KMS-11 (cell line): ENCODE measurements at regions not wholly inside any gene's neighbourhood (a gene's known extent, or its start where the extent isn't known, plus 50 kb on each side); places are given as distances from the start of the nearest gene placed in this dataset.
A peak's percentile ranks its signal among the peaks of the same experiment; 100 is the strongest.
"Not testable (repeated sequence)": the region's sequence is repeated elsewhere in the genome, so short reads cannot be mapped to it uniquely, and the experiment has no call there.

Source experiments
- H2AFZ ChIP-seq: fragments of 200-600 bp; sonication (generic); 2 replicates; pipeline ENCODE4 v1.6.1; 2016; ENCODE audit warnings: antibody characterized with exemption, mixed run types, low read depth
- H3K27ac ChIP-seq: fragments of 200-600 bp; sonication (generic); 2 replicates; pipeline ENCODE4 v1.6.1; 2016; ENCODE audit warnings: mild to moderate bottlenecking, mixed run types
- H3K27me3 ChIP-seq: fragments of 200-600 bp; sonication (generic); 2 replicates; pipeline ENCODE4 v1.6.1; 2017; ENCODE audit warnings: mild to moderate bottlenecking, low read depth, mixed run types, moderate library complexity; ENCODE audit not compliant: insufficient read depth
- H3K36me3 ChIP-seq: fragments of 200-600 bp; sonication (generic); 2 replicates; pipeline ENCODE4 v1.6.1; 2017; ENCODE audit warnings: mild to moderate bottlenecking, mixed run types; ENCODE audit not compliant: insufficient read depth
- H3K4me1 ChIP-seq: fragments of 200-600 bp; sonication (generic); 2 replicates; pipeline ENCODE4 v1.6.1; 2016; ENCODE audit warnings: mild to moderate bottlenecking, low read depth, mixed run types; ENCODE audit not compliant: poor library complexity, severe bottlenecking
- H3K4me2 ChIP-seq: fragments of 200-600 bp; sonication (generic); 2 replicates; pipeline ENCODE4 v1.7.0; 2016; ENCODE audit warnings: mild to moderate bottlenecking, mixed run types
- H3K4me3 ChIP-seq: fragments of 200-600 bp; sonication (generic); IDR thresholded peaks from 2 replicates; pipeline ENCODE4 v1.6.1; 2017; ENCODE audit warnings: low read depth, low read length, mixed read lengths; ENCODE audit not compliant: insufficient read depth
- H3K79me2 ChIP-seq: fragments of 200-600 bp; sonication (generic); 2 replicates; pipeline ENCODE4 v1.6.1; 2016; ENCODE audit warnings: low read depth, mixed run types; ENCODE audit not compliant: insufficient read depth
- H3K9ac ChIP-seq: fragments of 200-600 bp; sonication (generic); 2 replicates; pipeline ENCODE4 v1.6.1; 2016; ENCODE audit warnings: mild to moderate bottlenecking, mixed run types
- H4K20me1 ChIP-seq: fragments of 200-600 bp; sonication (generic); 2 replicates; pipeline ENCODE4 v1.6.1; 2016; ENCODE audit warnings: mild to moderate bottlenecking, mixed run types; ENCODE audit not compliant: insufficient read depth
- TF ChIP-seq, protein P1 (sequence below): fragments of 200-600 bp; sonication (generic); conservative IDR thresholded peaks from 2 replicates; pipeline ENCODE4 v1.6.1; 2017; ENCODE audit warnings: low read depth, mild to moderate bottlenecking, antibody characterized with exemption, low read length, moderate library complexity, mixed read lengths

DNA sequence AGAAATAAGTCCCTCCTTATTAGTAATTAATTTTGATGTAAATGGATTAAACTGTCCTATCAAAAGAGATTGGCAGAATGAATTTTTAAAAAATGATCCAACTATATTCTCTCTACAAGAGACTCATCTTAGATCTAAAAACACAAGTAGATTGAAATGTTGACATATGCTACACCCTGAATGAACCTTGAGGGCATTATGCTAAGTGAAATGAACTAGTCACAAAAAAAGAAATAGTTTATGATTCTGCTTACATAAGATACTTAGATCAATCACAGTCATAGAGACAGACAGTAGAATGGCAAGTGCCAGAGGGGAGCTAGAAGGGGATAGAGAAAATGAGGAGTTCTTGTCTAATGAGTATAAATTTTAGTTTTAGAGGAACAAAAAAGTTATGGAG lies 849.8 kb downstream of the CDH11 start:
- H3K27ac ChIP-seq: no peak overlapping the region

DNA sequence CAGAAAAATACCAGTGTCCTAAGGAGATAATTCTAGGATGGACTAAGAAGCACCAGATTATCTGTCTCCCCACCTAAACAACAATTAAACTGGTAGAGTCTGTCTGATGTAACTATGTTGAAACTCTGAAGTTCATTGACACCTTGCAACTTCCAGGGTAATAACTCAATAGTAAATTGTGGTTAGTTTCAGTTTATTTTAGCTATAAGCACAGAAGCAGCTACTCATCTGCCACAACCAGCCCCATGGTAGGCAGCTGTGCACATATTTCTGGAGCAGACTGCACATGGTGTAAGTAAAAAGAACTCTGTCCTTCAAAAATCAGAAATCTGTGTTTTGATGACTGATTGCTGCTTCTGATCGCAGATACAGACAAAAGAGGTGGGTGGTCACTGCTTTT lies 852.1 kb downstream of the CDH11 start:
- H3K79me2 ChIP-seq: no peaks in the 10 kb centered on the region
- H3K36me3 ChIP-seq: no peaks in the 10 kb centered on the region
- H3K27ac ChIP-seq: peak overlapping the region; percentile 43; the same call in 1 of the 2 replicates
- H3K4me1 ChIP-seq: peaks cover 16% of the 10 kb centered on the region
- H3K4me2 ChIP-seq: peak overlapping the region; percentile 66
- no peak overlapping the region; the same call in 1 of the 2 replicates for H3K9ac ChIP-seq
- H2AFZ ChIP-seq: peak overlapping the region; percentile 22; the same call in 1 of the 2 replicates
- TF ChIP-seq, protein P1, sequence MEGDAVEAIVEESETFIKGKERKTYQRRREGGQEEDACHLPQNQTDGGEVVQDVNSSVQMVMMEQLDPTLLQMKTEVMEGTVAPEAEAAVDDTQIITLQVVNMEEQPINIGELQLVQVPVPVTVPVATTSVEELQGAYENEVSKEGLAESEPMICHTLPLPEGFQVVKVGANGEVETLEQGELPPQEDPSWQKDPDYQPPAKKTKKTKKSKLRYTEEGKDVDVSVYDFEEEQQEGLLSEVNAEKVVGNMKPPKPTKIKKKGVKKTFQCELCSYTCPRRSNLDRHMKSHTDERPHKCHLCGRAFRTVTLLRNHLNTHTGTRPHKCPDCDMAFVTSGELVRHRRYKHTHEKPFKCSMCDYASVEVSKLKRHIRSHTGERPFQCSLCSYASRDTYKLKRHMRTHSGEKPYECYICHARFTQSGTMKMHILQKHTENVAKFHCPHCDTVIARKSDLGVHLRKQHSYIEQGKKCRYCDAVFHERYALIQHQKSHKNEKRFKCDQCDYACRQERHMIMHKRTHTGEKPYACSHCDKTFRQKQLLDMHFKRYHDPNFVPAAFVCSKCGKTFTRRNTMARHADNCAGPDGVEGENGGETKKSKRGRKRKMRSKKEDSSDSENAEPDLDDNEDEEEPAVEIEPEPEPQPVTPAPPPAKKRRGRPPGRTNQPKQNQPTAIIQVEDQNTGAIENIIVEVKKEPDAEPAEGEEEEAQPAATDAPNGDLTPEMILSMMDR: no peak
- H4K20me1 ChIP-seq: no peaks in the 10 kb centered on the region
- no peak overlapping the region for H3K4me3 ChIP-seq
- H3K27me3 ChIP-seq: no peaks in the 10 kb centered on the region

More for the DNA sequence above, 849.8 kb downstream of the CDH11 start:
- Histone ChIP-seq H4K20me1 (no peaks in the 10 kb centered on the region), H3K4me1 (peaks cover 20% of the 10 kb centered on the region), H3K4me3 (no peak overlapping the region), H3K36me3 (no peaks in the 10 kb centered on the region), H3K27me3 (no peaks in the 10 kb centered on the region), H3K79me2 (no peaks in the 10 kb centered on the region), H3K4me2 (no peak overlapping the region), H3K9ac (no peak overlapping the region), H2AFZ (no peak overlapping the region)
- TF ChIP-seq, protein P1: no peak

DNA sequence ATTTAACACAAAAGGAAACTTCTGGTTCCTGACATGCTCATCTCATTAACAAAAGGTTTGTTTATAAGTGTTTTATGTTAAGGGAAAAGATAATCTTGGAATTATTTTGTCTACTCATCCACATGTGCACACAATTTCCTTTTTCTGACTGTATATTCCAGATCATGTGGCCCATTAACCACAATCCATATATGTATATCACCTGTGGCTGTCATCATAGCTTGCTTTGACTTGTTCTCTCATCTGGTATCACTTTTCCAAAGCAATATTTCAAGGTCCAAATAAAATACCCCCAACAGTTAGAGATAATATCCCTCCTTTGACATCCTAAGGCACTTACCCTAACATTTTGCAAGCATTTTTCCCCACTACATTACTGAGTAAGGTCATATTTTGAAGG lies 856.1 kb downstream of the CDH11 start:
- H3K4me3 ChIP-seq: no peak overlapping the region
- no peaks in the 10 kb centered on the region for H4K20me1 ChIP-seq
- no peak overlapping the region for H3K27ac ChIP-seq
- peaks cover 14% of the 10 kb centered on the region for H3K4me1 ChIP-seq
- H3K4me2 ChIP-seq: no peak overlapping the region
- no peak overlapping the region for H3K9ac ChIP-seq
- no peak overlapping the region for H2AFZ ChIP-seq
- no peaks in the 10 kb centered on the region for H3K27me3 ChIP-seq
- TF ChIP-seq, protein P1: no peak
- H3K36me3 ChIP-seq: no peaks in the 10 kb centered on the region
- H3K79me2 ChIP-seq: no peaks in the 10 kb centered on the region

DNA sequence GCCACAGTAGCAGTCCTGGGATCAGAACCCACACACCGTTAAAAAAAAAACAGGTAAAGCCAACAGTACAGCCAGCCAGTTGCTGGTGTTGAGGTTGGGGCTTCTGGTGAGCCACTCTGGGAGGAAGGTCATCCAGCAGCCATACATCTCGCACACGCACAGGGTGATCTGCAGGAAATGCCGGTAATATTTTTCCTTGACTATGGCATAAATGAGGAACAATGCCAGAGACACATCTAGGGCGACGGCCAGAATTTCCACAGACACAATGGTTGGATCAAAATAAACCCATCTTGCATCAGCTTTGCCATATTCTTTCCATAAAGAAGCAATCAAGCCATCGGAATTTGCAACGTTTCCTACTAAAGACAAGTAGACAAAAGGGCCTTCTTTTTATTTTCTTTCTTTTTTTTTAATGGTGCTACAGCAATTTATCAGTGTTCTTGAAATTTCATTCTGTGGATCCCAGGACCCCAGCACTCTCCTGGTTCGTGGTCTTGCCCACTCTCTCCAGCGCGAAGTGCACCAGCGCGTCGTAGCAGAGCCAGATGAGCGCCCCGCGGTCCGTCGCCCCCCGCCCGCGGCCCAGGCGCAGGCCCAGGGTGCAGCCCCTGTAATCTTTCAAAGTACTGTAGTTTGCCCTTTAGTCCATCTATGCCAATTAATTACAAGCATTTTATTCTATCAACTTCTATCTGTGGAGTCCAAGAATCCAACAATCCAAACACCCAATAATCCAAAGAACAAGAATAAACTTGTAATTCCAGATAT lies 861.0 kb downstream of the CDH11 start:
- not testable (repeated sequence) for H3K36me3 ChIP-seq, H3K27me3 ChIP-seq, H3K4me1 ChIP-seq, H3K9ac ChIP-seq, H2AFZ ChIP-seq, H3K4me3 ChIP-seq, H3K4me2 ChIP-seq, H3K27ac ChIP-seq, H4K20me1 ChIP-seq, H3K79me2 ChIP-seq
